HG03432 (cell line): ENCODE measurements at regions not wholly inside any gene's neighbourhood (a gene's known extent, or its start where the extent isn't known, plus 50 kb on each side); places are given as distances from the start of the nearest gene placed in this dataset.

ENCODE experiments used
- ATAC-seq: cut with Tn5 transposase; IDR thresholded peaks from one replicate; pipeline ENCODE4 v1.9.1; 2021; ENCODE audit warnings: mild to moderate bottlenecking, moderate library complexity; ENCODE audit not compliant: unreplicated experiment

DNA sequence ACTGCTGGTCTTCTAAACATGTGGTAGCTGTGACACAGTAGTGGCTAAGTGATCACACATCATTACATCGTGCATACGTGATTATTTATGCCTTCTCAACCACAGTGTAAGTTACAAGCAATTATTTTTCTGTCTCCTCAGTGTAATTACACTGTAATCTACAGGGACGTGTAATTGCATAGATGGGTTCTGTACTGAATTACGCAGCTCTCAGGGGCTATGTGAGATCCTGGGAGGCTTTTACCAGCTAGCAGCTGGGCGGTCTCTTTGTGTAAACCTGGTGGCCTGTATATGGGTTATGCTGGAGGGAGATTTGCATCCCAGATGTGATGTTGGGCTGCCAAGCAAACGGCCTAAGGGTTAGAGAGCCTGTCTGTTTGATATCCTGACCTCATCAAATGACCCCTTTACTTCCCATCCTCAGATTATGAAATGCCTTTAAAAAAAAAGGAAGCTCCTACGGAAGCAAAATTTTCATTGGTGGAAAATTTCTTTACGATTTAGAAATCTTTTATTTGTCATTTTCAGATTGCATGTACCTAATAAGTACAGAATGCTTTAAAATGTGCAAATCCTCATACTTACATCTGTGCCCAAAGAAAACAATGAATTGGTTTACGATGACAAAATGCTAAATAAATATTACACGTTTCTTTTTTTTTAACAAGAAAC, 402.8 kb upstream of the JAG1 start:
- ATAC-seq = no peak

DNA sequence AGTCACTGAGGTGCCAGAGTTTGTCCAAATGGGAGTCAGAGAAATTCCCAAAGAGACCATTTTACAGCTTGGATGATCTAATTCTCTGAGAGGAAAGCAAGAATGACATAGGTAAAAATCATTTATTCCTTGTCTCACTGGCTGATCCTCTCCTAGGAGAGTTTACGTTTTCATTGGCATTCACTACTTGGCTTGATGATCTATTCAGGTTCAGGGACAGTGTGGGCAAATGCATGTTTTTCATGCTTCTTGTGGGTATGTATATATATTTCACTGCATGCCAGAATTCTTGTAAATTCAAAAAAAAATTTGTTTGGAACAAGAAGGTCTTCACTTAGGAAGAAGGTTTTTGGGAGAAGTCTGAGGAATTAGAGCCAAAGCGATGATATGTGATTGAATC, 403.4 kb upstream of the JAG1 start:
- ATAC-seq = no peak

DNA sequence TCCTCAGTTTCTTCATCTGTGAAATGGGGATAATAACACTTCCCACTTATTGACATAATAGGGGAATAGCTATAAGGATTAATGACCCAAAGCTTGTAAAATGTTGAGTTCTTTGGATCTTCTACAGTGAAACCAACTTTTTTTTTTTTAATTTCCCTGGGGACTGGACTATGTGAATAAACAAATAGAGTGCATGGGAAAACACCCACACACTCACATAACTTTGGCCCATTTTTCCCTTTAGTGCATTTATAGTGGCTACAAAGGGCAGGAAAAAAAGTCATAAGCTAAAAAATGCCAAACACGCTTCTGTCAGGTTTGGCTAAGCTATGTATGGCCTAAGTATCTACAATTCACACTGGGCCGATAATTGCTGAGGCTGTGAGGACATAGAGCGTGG, 406.2 kb upstream of the JAG1 start:
- no peak for ATAC-seq

DNA sequence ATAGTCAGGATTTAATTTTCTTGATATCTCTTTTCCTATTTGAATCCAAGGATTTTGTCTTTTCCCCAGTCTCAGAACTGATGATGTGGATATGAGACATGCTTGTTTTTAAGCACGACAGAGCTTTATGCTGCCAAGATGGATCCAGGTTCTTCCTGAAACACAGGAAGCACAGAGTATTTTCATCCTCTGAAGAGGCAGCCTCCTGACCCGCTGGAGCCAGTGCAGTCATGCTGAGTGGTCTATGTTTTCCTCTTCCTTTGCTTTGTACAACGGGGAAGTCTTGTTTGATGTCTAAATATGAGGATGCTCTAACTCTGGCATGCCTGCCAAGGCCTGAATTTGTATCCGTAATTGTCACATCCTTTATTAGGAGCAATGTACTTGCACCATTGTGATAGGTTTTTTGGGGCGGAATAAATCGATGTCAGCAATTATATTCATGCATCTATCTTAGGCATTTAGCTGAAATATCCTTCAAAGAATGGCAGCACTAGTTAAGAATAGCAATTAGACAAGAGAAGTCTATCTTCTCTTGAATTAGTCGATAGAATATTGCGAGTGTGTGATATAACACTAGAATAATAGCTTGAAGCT, 407.1 kb upstream of the JAG1 start:
- ATAC-seq = no peak

DNA sequence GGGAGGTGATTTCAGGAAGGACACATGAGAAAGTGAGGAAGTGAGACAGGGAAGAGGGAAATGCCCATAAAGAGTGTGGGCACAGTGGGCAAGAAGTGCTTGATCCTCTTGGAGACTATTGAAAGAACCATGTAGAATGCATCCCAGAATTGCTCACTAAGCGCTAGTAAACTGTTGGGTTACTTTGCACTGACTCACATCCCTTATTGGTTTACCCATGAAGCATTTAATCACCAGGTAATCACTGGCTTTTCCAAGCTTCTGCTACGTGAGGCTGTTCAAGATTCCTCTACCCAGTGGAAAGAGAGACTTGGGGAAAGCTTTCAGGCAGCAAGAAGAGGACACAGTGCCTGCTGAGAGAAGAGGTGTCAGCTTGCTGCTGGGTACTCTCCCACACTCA, 410.0 kb upstream of the JAG1 start:
- ATAC-seq = no peak

DNA sequence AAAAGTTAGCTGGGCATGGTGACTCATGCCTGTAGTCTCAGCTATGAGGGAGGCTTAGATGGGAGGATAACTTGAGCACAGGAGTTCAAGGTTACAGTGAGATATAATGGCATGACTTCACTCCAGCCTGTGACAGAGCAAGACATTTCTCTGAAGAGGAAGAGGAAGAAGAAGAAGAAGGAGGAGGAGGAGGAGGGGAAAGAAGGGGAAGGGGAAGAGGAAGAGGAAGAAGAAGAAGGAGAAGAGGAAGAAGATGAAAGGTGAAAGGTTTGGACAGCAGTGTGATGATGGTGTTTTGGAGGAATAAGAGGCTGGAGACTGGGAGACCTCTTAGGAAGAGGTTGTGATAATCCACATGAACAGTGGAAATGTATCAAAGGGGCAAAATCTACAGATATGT, 410.7 kb upstream of the JAG1 start:
- ATAC-seq = no peak

DNA sequence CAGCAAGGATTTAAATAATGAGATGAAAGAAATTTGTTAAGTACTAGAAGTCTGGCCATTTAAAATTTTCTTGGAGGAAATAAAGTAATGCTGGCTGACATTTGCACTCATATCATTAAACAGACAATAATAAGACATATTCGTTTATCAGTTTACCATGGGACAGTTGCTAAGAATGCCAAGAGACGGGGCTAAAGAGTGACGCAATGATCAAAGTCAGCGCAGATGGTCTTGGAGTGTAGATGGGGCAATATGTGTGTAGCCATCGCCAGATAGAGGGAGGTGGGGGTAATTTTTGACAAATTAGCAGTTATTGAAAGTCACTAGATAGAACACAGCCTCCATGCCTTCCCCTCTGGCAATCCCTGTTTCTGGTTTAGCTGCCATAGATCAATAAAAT, 413.2 kb upstream of the JAG1 start:
- ATAC-seq = no peak

DNA sequence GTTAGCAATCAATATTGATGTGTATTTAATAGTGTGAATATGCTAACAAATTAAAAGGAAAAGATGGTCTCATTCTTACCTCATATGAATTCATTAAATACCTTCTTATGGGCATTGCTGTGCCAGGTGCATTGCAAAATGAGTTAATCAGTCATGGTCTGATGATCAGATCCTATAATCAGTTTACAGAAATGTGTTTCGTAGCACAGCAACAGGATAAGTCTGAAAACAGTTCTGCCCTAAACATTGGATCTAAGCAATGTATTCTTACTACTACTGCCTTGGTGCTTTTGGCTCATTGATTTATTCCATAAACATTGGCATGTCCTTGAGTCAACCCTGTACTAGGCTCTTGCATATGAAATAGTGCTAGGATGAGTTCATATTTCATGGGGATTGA, 417.0 kb upstream of the JAG1 start:
- ATAC-seq = no peak

DNA sequence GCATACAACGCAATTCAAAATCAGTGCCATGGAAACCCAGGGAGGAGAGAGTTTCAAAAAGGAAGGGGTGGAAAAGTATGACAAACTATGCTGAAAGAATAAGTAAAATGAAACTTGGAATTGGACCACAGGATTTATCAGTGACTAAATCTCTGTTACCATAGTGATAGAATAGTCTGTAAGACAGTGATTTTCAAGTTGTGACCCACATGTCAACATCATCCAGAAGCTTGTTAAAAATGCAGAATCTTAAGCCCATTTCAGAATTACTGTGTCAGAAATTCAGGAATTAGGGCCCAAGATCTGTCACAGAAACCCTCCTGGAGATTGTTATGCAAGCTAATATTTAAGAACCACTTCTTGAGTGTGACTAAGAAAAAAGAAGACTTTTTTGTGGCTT, 417.7 kb upstream of the JAG1 start:
- no peak for ATAC-seq

DNA sequence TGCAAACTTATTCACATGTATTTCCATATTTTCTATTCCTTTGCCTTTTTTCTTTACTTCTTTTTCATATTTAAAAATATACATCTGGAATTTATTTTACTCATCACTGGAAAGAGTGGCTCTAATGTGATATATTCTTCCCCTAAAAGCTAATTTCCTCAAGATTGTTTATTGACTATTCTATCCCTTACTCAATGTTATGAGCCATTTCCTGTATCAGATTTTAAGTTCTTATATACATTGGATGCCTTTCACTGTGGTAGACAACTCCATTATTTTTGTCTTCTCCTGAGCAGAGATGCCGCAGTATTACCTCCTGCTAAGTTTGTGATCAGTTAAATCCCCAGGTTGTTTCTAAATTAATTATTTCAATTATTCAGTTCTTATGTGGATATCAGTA, 418.4 kb upstream of the JAG1 start:
- no peak for ATAC-seq

DNA sequence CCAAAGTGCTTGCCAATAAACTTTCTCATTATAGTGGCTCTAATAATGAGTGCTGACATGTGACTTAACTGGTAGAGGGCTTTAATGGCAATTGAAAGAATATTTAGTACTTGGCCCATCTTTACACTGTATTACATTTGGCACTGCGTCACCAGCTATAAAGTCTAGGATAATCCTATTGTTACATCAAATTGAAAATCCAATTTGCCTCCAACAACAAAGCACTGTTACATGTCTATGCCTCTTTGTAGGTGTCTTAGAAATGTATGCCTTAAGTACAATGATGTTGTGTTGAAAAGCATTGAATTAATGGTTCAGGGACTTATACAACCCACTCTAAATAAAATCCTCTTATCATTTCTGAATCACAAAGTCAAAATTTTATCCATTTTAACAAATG, 420.4 kb upstream of the JAG1 start:
- no peak for ATAC-seq

DNA sequence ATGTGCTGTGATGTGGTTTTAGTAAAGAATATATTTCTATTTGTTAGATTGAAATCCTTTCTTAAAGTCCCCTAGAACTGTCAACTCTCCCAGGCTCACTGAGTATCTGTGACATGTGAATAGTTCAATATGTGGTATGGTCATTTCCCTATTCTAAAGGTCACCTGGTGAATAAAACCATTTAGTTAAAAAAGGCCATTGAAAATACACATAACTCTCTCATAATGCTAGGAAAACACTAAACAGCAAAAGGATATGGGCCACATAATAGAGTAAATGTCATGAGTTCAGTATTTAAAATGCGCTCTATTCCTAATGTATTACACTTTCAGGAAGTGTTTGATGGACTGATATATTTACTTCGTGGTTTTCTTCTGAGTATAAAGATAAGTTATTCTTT, 420.9 kb upstream of the JAG1 start:
- ATAC-seq = no peak

DNA sequence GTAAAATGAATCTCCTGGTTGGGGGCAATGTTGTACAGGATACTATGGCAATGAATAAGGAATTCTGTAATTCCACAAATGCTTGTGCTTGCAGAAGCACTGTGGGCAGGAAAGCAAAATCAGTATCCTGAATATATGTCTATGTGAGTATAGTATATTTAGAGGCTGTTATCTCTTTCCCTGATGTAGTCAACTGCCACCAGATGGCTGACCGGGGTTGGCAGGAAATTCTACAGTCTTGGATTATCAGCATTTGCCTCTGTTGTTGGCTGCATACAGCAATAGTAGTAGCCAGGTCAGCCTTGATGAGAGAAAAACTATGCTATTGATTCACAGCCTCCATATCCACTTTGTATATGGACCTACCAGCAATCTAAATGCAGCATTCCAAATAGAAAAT, 425.1 kb upstream of the JAG1 start:
- ATAC-seq = no peak

DNA sequence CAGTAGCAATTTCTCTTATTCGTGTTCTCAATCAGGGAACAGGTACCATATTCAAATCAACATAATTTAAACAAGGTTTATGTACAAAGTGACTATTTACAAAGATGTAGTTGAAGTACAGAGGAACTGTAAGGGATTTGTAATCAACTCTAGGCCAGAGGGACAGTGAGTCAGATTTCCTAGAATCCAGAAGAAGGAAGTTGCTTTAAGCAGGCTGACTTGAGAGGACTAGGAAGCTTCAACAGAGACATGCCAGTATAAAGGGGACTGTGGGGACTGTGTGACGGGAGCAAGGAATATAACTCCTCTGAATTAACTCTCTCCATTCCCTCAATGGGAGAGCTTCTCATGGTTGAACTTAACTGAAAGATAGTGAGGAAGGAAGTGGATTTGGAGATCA, 427.4 kb upstream of the JAG1 start:
- no peak for ATAC-seq

DNA sequence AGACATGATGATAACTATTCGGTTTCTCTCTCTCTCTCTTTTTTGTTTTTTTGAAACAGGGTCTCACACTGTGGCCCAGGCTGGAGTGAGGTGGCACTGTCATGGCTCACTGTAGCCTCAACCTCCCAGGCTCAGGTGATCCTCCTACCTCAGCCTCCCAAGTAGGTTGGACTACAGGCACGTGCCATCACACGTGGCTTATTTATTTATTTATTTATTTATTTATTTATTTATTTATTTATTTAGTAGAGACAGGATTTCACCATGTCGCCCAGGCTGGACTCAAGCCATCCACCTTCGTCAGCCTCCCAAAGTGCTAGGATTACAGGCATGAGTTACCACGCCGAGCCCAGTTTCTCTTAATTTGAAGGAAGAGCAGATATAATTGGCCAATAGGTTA, 427.9 kb upstream of the JAG1 start:
- no peak for ATAC-seq

DNA sequence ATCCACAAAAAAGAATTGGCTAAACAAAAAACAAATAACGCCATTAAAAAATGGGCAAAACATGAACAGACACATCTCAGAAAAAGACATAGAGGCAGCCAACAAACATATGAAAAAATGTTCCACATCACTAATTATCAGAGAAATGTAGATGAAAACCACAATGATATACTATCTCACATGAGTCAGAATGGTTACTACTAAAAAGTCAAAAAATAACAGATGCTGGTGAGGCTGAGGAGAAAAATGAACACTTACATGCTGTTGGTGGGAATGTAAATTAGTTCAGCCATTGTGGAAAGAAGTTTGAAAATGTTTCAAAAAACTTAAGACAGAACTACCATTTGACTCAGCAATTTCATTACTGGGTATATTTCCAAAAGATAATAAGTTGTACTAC, 430.1 kb upstream of the JAG1 start:
- ATAC-seq = no peak

DNA sequence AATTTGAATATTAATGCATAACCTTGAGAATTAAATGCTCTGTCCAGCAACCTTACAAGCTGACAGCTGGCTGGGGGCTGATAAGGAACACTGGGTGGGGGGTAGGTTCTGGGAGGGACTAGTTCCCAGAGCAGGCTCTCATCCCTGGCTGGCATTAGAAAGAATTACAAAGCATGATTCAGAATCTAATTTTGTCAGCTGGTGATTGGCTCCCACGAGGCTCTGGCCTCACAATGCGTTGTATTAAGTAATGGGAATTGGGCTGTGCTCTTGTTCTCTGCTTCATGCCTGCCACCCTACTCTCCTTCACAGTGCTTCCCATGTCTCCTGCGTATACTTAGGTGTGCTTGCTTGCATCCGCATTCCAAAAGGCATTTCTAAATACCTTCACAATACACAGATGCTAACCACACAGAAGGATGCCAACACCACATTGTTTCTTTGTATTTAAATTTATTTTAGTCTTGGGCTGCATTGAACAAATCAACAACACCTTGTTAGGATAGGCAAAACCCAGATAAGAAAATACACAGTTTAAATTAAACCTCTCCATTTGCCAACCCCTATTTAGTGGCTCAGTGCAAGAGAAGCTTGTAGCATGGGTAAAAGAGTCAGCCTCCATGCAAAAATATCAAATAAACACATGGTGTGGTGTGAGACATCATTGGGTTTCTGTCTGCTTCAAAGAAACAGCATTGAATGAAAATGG, 434.5 kb upstream of the JAG1 start:
- no peak for ATAC-seq

DNA sequence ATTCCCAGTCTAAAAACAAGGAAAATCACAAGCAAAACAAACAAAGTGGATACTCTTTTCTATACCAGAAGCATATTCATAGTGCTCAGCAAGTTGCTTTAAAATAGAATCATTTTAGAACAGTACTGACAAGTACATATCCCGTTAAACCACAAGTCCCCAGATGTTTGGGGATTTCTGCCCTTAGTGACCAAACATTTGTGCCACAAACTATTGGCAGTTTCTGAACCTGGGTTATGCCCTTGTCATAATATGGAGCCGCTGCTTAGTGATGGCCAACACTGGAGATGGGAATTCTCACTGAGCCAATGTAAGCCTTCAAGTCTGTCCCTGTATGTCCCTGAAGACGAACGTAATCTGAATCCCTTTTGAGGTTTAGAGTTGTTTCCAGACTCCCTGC, 436.7 kb upstream of the JAG1 start:
- ATAC-seq = no peak

DNA sequence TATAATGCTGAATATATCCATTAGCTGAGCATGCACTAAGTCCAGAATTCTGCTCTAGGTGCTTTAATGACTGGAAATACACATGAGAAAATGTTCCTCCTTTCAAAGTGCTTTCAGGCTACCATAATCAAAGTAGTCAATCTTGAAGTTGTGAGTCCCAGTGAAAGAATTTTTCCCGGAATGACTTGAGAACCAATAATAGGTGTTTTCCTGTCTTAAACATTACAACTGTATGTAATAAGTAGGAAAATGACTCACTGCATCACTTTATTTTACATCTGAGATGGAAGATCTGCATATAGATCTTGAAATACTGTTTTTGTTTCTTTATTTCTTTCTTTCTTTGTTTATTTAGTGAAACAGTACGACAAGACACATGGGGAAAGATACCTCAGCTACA, 437.4 kb upstream of the JAG1 start:
- ATAC-seq = no peak

DNA sequence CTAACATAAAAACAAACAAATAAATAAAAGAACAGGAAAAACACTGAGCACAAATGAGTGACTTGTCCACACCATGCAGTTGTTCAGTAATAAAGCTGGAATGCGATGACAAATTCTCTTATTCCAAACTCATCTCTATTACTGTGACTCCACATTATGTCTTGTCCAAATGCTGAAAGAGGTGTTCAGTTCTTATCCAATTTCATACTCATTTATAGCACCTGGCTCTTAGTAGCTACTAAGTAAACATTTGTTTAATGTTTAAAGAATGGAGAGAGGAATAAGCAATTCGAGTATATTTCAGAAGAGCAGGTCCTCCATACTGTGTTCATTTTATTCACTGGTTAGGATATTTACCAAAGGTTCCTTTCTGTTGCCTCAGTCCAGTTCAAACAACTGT, 439.0 kb upstream of the JAG1 start:
- ATAC-seq = no peak

DNA sequence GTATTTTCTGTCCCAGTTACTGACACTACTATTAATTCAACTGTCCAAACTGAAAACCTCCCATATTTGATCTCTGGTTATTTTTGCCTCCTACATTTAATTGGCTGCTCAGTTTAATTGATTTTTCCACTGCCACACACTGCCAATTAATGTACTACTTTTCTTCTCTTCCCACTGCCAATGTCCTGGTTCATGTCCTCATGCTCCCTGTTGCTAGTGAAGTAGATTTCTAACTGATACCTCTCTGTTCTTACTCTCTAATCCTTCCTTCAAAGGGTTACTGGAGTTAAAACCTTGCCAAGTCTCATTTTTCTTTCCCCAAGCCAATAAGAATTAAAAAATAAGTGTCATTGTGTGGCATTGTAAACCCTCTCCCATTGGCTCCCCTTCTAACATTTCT, 440.6 kb upstream of the JAG1 start:
- no peak for ATAC-seq

DNA sequence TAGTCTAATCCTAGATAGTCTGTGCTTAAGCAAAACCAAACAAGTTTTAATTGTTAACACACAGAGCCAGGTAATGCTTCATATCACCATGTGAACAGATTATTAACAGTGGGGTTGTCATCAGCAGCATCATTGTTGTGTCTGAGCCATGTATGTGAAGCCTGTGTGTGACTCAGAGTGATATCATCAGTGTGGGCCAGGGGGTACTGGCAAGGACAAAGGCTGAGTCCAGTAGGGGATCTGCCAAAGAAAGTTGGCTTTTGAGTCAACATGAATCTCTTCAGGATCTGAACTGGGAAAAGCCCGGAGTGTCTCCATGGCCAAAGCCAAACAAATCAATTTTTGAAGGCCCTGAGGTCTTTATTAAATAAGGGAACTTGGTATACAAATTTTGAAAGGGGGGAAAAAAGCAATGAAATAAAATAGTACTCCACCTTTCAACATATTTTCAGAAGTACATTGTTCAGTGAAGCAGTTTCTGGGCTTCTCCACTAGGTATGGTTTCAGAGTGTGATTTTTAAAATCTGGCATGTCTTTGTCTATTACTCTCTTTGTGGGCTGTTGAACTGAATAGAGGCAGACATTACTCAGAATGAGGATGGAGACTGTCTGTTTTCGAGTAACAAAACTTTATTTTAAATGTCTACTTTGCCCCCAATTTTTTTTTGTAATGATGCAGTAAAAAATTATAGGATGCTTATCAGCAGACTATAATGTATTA, 444.2 kb upstream of the JAG1 start:
- ATAC-seq = no peak
